ENCODE measurements at regions not wholly inside any gene's neighbourhood (a gene's known extent, or its start where the extent isn't known, plus 50 kb on each side); places are given as distances from the start of the nearest gene placed in this dataset.

DNA sequence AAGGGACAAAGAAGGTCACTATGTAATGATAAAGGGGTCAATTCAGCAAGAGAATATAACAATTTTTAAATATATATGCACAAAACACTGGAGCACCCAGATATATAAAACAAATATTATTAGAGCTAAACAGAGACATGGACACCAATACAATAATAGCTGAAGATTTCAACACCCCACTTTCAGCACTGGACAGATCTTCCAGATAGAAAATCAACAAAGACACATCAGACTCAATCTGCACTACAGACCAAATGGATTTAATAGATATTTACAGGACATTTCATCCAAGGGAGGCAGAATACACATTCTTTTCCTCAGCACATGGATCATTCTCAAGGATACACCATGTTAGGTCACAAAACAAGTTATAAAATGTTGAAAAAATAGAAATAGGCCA is 111.4 kb downstream of the SOX3 start:
- no peak for DNase-seq (ENCODE audit: low spot score)
- Histone ChIP-seq H3K27ac (ENCODE audit: low read depth, low read length, poor library complexity, severe bottlenecking) (no peak overlapping the region), H3K27me3 (replicated peaks; ENCODE audit: insufficient read depth, low read depth, low read length, poor library complexity) (no peaks in the 10 kb centered on the region), H3K4me3 (ENCODE audit: low read depth, low read length, poor library complexity, severe bottlenecking) (no peak overlapping the region), H3K36me3 (ENCODE audit: insufficient read depth, low read length, poor library complexity, severe bottlenecking) (no peaks in the 10 kb centered on the region), H3K9me3 (ENCODE audit: low read depth, low read length, poor library complexity, severe bottlenecking) (no peaks in the 10 kb centered on the region), H3K4me1 (ENCODE audit: insufficient read depth, low read length, poor library complexity, severe bottlenecking) (no peaks in the 10 kb centered on the region)
- BruUV-seq (replicated peaks): no TSS peak
- intact Hi-C loops (cut with micrococcal nuclease; ENCODE audit: unreplicated experiment): no loop called here
- ChIA-PET POLR2A (ENCODE audit: low non-redundant PET) (no interaction called here), CTCF (no interaction called here)
- no peak for TF ChIP-seq EZH2 (IDR thresholded peaks at IDR 0.05; ENCODE audit: borderline replicate concordance, low read depth, low read length, poor library complexity, severe bottlenecking)
- TF ChIP-seq, protein P1, sequence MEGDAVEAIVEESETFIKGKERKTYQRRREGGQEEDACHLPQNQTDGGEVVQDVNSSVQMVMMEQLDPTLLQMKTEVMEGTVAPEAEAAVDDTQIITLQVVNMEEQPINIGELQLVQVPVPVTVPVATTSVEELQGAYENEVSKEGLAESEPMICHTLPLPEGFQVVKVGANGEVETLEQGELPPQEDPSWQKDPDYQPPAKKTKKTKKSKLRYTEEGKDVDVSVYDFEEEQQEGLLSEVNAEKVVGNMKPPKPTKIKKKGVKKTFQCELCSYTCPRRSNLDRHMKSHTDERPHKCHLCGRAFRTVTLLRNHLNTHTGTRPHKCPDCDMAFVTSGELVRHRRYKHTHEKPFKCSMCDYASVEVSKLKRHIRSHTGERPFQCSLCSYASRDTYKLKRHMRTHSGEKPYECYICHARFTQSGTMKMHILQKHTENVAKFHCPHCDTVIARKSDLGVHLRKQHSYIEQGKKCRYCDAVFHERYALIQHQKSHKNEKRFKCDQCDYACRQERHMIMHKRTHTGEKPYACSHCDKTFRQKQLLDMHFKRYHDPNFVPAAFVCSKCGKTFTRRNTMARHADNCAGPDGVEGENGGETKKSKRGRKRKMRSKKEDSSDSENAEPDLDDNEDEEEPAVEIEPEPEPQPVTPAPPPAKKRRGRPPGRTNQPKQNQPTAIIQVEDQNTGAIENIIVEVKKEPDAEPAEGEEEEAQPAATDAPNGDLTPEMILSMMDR (conservative IDR thresholded peaks at IDR 0.05; ENCODE audit: low read depth, low read length): no peak

DNA sequence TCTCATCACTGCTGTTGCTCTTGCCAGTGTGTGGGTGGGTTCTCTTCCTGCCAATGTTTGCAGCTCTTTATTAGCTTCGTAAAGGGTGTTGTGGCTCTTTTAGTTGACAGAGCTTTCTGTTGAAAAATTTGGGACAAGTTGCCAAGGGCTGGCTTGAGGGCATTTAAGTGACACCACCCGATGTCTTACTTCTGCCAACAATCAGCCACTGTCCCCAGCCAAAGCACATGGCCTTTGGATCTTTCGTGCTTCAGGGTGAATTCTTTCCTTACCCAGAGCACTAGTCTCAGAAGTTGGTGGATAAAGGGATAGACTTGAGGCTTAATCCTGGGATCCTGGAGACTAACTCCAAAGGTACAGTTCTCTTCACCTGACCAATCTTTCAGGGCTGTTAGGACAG is 113.6 kb downstream of the SOX3 start:
- no peak overlapping the region for H3K27ac ChIP-seq (ENCODE audit: low read depth, low read length, poor library complexity, severe bottlenecking)
- DNase-seq (ENCODE audit: low spot score): no peak
- TF ChIP-seq, protein P1 (conservative IDR thresholded peaks at IDR 0.05; ENCODE audit: low read depth, low read length): no peak
- TF ChIP-seq EZH2 (IDR thresholded peaks at IDR 0.05; ENCODE audit: borderline replicate concordance, low read depth, low read length, poor library complexity, severe bottlenecking): no peak
- intact Hi-C loops (cut with micrococcal nuclease; ENCODE audit: unreplicated experiment): no loop called here
- H3K4me3 ChIP-seq (ENCODE audit: low read depth, low read length, poor library complexity, severe bottlenecking): no peak overlapping the region
- CTCF ChIA-PET: no interaction called here
- no peaks in the 10 kb centered on the region for H3K9me3 ChIP-seq (ENCODE audit: low read depth, low read length, poor library complexity, severe bottlenecking)
- POLR2A ChIA-PET (ENCODE audit: low non-redundant PET): no interaction called here
- BruUV-seq (replicated peaks): no TSS peak
- H3K36me3 ChIP-seq (ENCODE audit: insufficient read depth, low read length, poor library complexity, severe bottlenecking): no peaks in the 10 kb centered on the region
- H3K4me1 ChIP-seq (ENCODE audit: insufficient read depth, low read length, poor library complexity, severe bottlenecking): no peaks in the 10 kb centered on the region
- peaks cover 3% of the 10 kb centered on the region for H3K27me3 ChIP-seq (replicated peaks; ENCODE audit: insufficient read depth, low read depth, low read length, poor library complexity)

DNA sequence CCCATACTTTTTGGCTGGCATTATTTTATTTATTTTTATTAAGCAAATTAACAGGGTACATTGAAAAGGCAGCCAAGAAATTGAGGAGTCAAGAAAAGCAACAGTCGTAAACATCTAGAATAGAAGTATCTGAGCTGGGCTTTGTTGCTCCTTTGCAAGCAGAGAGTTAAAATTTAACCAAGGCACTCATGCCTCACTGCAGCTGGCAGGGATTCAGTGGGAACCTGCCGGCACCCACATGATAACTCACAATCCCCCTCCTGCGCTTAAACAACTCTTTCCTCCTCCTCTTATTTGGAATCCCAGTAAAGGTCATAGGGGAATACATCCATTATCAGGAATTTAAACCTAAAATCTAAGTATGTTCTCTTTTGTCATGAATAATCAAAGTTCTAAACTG is 115.5 kb downstream of the SOX3 start:
- DNase-seq (ENCODE audit: low spot score): no peak
- BruUV-seq (replicated peaks): no TSS peak
- Histone ChIP-seq H3K9me3 (ENCODE audit: low read depth, low read length, poor library complexity, severe bottlenecking) (no peaks in the 10 kb centered on the region), H3K27ac (ENCODE audit: low read depth, low read length, poor library complexity, severe bottlenecking) (no peak overlapping the region), H3K4me3 (ENCODE audit: low read depth, low read length, poor library complexity, severe bottlenecking) (no peak overlapping the region), H3K27me3 (replicated peaks; ENCODE audit: insufficient read depth, low read depth, low read length, poor library complexity) (peaks cover 3% of the 10 kb centered on the region), H3K36me3 (ENCODE audit: insufficient read depth, low read length, poor library complexity, severe bottlenecking) (no peaks in the 10 kb centered on the region), H3K4me1 (ENCODE audit: insufficient read depth, low read length, poor library complexity, severe bottlenecking) (no peaks in the 10 kb centered on the region)
- intact Hi-C loops (cut with micrococcal nuclease; ENCODE audit: unreplicated experiment): no loop called here
- no peak for TF ChIP-seq EZH2 (IDR thresholded peaks at IDR 0.05; ENCODE audit: borderline replicate concordance, low read depth, low read length, poor library complexity, severe bottlenecking)
- TF ChIP-seq, protein P1 (conservative IDR thresholded peaks at IDR 0.05; ENCODE audit: low read depth, low read length): no peak
- POLR2A ChIA-PET (ENCODE audit: low non-redundant PET): no interaction called here
- CTCF ChIA-PET: no interaction called here
